NT2/D1 (cell line): ENCODE measurements at regions not wholly inside any gene's neighbourhood (a gene's known extent, or its start where the extent isn't known, plus 50 kb on each side); places are given as distances from the start of the nearest gene placed in this dataset.

Experiments used
- YY1 ChIP-seq: IDR thresholded peaks from 2 replicates; pipeline ENCODE4 v1.6.1; 2011; ENCODE audit not compliant: insufficient read length, insufficient read depth
- ZNF274 ChIP-seq: IDR thresholded peaks from 2 replicates; pipeline ENCODE4 v1.6.1; 2011; ENCODE audit warnings: mild to moderate bottlenecking, low read depth, low read length

DNA sequence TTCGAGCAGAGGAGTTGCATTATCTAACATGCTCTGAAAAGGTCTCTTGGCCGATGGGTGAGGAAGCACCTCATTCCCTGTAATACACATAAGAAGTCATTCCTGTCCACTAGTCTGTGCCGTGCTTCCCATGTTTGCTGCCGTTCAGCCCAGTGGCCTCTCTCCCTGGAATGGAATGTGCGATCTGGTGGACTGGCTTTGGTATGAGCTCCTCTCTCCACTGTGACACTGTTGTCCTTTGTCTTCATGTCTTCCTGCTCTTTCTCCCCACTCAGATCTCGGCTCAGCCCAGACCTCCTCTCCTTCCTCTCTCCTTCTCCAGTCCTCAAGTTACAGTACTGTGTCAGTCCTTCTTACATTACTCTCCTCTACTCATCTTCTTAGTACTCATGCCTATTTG lies 192.8 kb upstream of the KLF6 start:
- TF ChIP-seq YY1 = no peak
- TF ChIP-seq ZNF274 = no peak
